ENCODE measurements at regions not wholly inside any gene's neighbourhood (a gene's known extent, or its start where the extent isn't known, plus 50 kb on each side); places are given as distances from the start of the nearest gene placed in this dataset.

- peaks cover 3 to 9% of the 10 kb centered on the region in 2 experiments; a peak in 2 of 4 replicates for H3K9me3 ChIP-seq (ENCODE audit: control insufficient read depth in 1 of 2, insufficient read depth in 1 of 2, low read depth in 1 of 2, low read length in 2 of 2)
- BruUV-seq (replicated peaks): no TSS peak
- no peak for ATAC-seq
- no peaks in the 10 kb centered on the region for H3K4me1 ChIP-seq (ENCODE audit: control insufficient read depth in 1 of 2, insufficient read depth in 2 of 2, low read length in 2 of 2)
- H3K79me2 ChIP-seq (ENCODE audit: insufficient read depth, low read length): no peaks in the 10 kb centered on the region
- no peak overlapping the region for H3K4me3 ChIP-seq (replicated peaks in 1 of 2; ENCODE audit: low read depth in 1 of 2, low read length in 2 of 2)
- CTCF ChIA-PET: no interaction called here
- no peaks in the 10 kb centered on the region for H3K27me3 ChIP-seq (ENCODE audit: insufficient read depth, low read length)
- no peaks in the 10 kb centered on the region for H4K20me1 ChIP-seq (ENCODE audit: insufficient read depth)
- H3K9me2 ChIP-seq (ENCODE audit: insufficient read depth): no peaks in the 10 kb centered on the region
- H2AFZ ChIP-seq (ENCODE audit: low read depth, low read length, poor library complexity, severe bottlenecking): no peak overlapping the region
- no peak overlapping the region for H3K4me2 ChIP-seq (ENCODE audit: low read length)
- no peak for DNase-seq (ENCODE audit: low read depth, low spot score)
- RAD21 ChIA-PET (ENCODE audit: low non-redundant PET in 1 of 2, low total read pairs in 2 of 2, uncharacterized antibody in 2 of 2, unreplicated experiment in 2 of 2): no interaction called here
- H3K36me3 ChIP-seq (ENCODE audit: control insufficient read depth in 1 of 2, insufficient read depth in 2 of 2, low read length in 2 of 2): no peaks in the 10 kb centered on the region
- no peak overlapping the region for H3K27ac ChIP-seq (ENCODE audit: low read depth, low read length)
- POLR2A ChIA-PET: no interaction called here
- TF ChIP-seq ATF3 (IDR thresholded peaks at IDR 0.05) (no peak), RAD21 (IDR thresholded peaks at IDR 0.05; ENCODE audit: low read depth) (no peak), EGR1 (IDR thresholded peaks at IDR 0.05; ENCODE audit: low read depth) (no peak), SP1 (IDR thresholded peaks at IDR 0.05; ENCODE audit: low read depth) (no peak), POLR2AphosphoS5 (IDR thresholded peaks at IDR 0.05; ENCODE audit: low read depth, low read length) (no peak), CBX3 (IDR thresholded peaks at IDR 0.05; ENCODE audit: low read depth) (no peak), ELF1 (IDR thresholded peaks at IDR 0.05; ENCODE audit: borderline replicate concordance, low read depth) (no peak), TCF7L2 (IDR thresholded peaks at IDR 0.05; ENCODE audit: borderline replicate concordance, extremely low read depth, insufficient read depth, insufficient read length) (no peak), MAX (IDR thresholded peaks at IDR 0.05) (no peak), CTCF (IDR thresholded peaks at IDR 0.05 in 2 of 3, conservative IDR thresholded peaks at IDR 0.05 in 1 of 3; ENCODE audit: borderline replicate concordance in 1 of 3, insufficient read depth in 1 of 3, low read depth in 2 of 3, low read length in 2 of 3) (no peak), SIN3A (IDR thresholded peaks at IDR 0.05; ENCODE audit: low read depth) (no peak)
- intact Hi-C loops (cut with micrococcal nuclease): no loop called here
- no peak overlapping the region for H3K9ac ChIP-seq (ENCODE audit: low read length)
Observed at GRCh38 chr15:87757084-87757483, 499.5 kb downstream of the NTRK3 start.
